Subcutaneous abdominal adipose tissue (tissue), 5 donors: ENCODE measurements at regions not wholly inside any gene's neighbourhood (a gene's known extent, or its start where the extent isn't known, plus 50 kb on each side); places are given as distances from the start of the nearest gene placed in this dataset.
"Not testable (repeated sequence)": the region's sequence is repeated elsewhere in the genome, so short reads cannot be mapped to it uniquely, and the experiment has no call there.

Experiments
- H3K27ac ChIP-seq: one replicate; pipeline ENCODE4 v1.7.0; 2013; ENCODE audit warnings: low read depth, mild to moderate bottlenecking, inconsistent platforms, low read length, moderate library complexity
- H3K27me3 ChIP-seq, 5 donors: one replicate each; pipeline ENCODE4 v1.7.0; 2013; ENCODE audit warnings: low read length in 5 of 5, inconsistent platforms in 1 of 5; ENCODE audit not compliant: control insufficient read depth in 5 of 5, insufficient read depth in 4 of 5
- H3K36me3 ChIP-seq, 5 donors: one replicate each; pipeline ENCODE4 v1.7.0; 2013; ENCODE audit warnings: low read length in 5 of 5; ENCODE audit not compliant: control insufficient read depth in 5 of 5, insufficient read depth in 5 of 5
- H3K4me1 ChIP-seq, 5 donors: one replicate each; pipeline ENCODE4 v1.7.0; 2013; ENCODE audit warnings: low read length in 5 of 5, mild to moderate bottlenecking in 3 of 5, moderate library complexity in 1 of 5; ENCODE audit not compliant: control insufficient read depth in 5 of 5, insufficient read depth in 5 of 5
- H3K4me3 ChIP-seq, 5 donors: one replicate each; pipeline ENCODE4 v1.7.0; 2013; ENCODE audit warnings: low read length in 5 of 5, low read depth in 1 of 5
- H3K9ac ChIP-seq, 5 donors: one replicate each; pipeline ENCODE4 v1.7.0; 2013; ENCODE audit warnings: low read length in 5 of 5, mild to moderate bottlenecking in 4 of 5, moderate library complexity in 3 of 5
- H3K9me3 ChIP-seq, 5 donors: one replicate each; pipeline ENCODE4 v1.7.0; 2013; ENCODE audit warnings: low read length in 5 of 5; ENCODE audit not compliant: control insufficient read depth in 5 of 5
- donor health status: healthy.
- donor health status: healthy.
- donor health status: healthy.
- donor health status: healthy.
- donor health status: healthy.

DNA sequence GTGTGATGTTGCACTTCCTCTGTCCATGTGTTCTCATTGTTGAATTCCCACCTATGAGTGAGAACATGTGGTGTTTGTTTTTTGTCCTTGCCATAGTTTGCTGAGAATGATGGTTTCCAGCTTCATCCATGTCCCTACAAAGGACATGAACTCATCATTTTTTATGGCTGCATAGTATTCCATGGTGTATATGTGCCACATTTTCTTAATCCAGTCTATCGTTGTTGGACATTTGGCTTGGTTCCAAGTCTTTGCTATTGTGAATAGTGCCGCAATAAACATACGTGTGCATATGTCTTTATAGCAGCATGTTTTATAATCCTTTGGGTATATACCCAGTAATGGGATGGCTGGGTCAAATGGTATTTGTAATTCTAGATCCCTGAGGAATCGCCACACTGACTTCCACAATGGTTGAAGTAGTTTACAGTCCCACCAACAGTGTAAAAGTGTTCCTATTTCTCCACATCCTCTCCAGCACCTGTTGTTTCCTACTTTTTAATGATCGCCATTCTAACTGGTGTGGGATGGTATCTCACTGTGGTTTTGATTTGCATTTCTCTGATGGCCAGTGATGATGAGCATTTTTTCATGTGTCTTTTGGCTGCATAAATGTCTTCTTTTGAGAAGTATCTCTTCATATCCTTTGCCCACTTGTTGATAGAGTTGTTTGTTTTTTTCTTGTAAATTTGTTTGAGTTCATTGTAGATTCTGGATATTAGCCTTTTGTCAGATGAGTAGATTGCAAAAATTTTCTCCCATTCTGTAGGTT is 463.6 kb downstream of the RPS6KC1 start:
- H3K9ac ChIP-seq, H3K4me1 ChIP-seq, H3K27ac ChIP-seq, H3K27me3 ChIP-seq, H3K36me3 ChIP-seq, H3K4me3 ChIP-seq, H3K9me3 ChIP-seq: not testable (repeated sequence)

DNA sequence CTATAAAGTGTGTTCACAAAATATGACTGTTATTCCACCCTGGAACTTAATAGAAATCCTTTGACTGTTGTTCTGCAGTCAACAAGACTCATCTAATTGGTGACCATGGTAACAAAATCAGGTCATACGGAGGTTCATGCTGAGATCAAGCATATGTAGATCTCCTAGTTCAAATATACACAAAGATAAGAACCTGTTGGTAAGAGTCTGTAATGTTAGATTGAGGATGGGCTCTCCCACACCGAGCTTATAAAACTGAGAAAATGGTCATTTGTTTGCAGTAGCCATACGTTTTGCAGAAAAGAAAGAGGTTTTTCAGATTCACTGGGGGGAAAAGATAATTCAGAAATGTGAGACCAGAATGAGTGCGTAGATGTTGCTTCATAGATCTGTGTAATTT is 468.1 kb downstream of the RPS6KC1 start:
- peaks cover 0 to 3% (median 0%) of the 10 kb centered on the region in 5 donors for H3K27me3 ChIP-seq
- H3K9me3 ChIP-seq, result peaks cover 0 to 5% (median 2%) of the 10 kb centered on the region in 5 donors
- no peaks in the 10 kb centered on the region for H3K36me3 ChIP-seq
- H3K9ac ChIP-seq, result no peak overlapping the region
- no peak overlapping the region for H3K27ac ChIP-seq
- H3K4me1 ChIP-seq, result no peaks in the 10 kb centered on the region
- no peak overlapping the region for H3K4me3 ChIP-seq

DNA sequence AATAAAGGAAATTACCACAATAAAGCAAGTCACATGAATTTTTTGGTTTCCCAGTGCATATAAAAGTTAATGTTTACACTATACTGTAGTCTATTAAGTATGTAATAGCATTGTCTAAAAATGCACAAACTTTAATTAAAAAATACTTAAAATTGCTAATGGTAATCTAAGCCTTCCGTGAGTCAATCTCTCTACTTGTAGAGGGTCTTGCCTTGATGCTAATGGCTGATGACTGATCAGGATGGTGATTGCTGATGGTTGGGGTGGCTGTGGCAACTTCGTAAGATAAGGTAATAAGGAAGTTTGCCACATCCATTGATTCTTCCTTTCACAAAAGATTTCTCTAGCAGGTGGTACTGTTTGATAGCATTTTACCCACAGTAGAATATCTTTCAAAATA is 466.6 kb upstream of the PROX1 start:
- Histone ChIP-seq H3K27me3 (peaks cover 0 to 3% (median 0%) of the 10 kb centered on the region in 5 donors), H3K9ac (no peak overlapping the region), H3K36me3 (no peaks in the 10 kb centered on the region), H3K27ac (no peak overlapping the region), H3K4me3 (no peak overlapping the region), H3K9me3 (peaks cover 0 to 5% (median 2%) of the 10 kb centered on the region in 5 donors), H3K4me1 (no peaks in the 10 kb centered on the region)

DNA sequence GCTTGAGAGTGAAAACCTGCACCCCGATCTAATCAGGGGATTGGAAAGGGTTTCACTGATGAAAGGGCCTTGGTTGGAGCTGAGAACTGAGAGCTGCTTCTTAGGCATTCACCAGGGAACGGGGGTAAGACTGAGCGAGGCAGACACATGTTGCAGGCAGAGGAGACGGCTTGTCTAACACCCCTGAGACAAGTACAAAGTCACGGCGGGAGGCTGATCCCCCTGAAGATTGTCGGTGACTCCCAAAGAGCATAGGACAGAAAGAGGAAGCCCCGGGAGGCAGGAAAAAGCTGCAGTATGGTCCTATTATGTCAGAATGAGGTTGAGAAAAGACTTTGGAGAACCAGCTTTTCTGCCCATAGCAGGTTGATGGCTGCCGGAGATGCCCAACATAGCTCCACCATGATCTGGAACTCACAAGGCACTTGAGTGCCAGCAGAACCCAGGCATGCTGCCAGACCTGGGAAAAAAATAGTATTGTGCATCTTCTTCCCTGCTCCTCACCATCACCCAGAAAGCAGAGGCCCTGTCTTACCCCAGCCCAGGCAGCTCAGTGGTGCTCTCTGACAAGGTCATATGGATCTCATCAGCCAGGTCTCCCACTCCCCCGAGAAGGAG is 463.9 kb upstream of the PROX1 start:
- Histone ChIP-seq H3K9me3 (peaks cover 0 to 5% (median 0%) of the 10 kb centered on the region in 5 donors), H3K27ac (no peak overlapping the region), H3K27me3 (peaks cover 0 to 3% (median 0%) of the 10 kb centered on the region in 5 donors), H3K4me1 (no peaks in the 10 kb centered on the region), H3K9ac (no peak overlapping the region), H3K36me3 (no peaks in the 10 kb centered on the region), H3K4me3 (no peak overlapping the region)

DNA sequence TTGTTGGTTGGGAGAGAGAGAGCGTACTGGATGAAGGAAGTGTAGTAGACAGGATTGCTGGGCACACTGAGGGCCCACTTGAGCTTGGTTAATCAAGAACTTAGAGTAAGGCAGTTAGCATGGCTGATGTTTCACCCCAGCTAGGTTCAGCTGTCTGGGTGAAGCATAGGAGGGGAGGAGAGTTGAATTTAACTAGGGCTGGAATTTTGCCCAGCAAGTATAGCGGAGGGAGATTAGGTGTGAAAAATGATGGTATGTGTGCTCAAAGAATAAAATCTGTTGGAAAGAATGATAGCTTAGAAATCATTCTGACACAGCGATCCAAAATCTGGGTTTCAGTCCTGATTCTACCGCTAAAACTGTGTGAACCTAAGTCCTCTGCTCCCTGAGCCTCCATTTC is 461.5 kb upstream of the PROX1 start:
- Histone ChIP-seq H3K4me1 (no peaks in the 10 kb centered on the region), H3K9me3 (peaks cover 0 to 5% (median 0%) of the 10 kb centered on the region in 5 donors), H3K27ac (no peak overlapping the region), H3K27me3 (peaks cover 0 to 3% (median 0%) of the 10 kb centered on the region in 5 donors), H3K4me3 (no peak overlapping the region), H3K36me3 (no peaks in the 10 kb centered on the region), H3K9ac (no peak overlapping the region)

DNA sequence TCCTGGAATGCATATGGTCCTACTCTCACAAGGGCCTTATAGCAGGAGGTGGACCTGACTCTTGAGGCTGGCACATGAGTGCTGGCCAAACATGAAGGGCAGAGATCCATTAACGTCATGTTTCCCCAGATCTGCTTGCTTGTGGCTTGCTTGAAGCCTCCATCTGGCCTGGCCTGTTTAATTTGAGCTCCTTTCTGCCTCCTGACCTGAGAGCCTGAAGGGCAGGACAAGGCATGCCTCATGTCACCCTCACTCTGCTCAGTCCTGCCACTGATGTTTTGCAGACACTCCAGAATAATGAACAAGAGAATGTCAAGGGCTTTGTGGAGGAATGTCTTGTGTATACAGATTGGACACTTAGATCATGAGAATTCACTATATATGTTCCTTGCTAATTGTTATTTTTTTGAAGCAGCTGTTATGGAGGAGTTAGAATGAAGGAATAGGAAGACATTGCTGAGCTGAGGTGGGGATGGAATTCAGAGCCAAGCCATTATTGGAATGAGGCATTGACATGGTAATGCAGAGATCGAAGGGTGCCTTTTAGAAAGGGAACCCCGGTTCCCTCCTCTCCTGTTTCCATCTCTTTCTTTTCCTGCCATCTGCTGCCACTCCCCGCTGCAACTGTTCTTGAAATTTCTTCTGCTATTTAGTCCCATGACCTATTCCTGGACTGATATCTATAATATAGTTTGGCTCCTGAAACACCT is 457.0 kb upstream of the PROX1 start:
- H3K27ac ChIP-seq, result no peak overlapping the region
- H3K27me3 ChIP-seq, result no peaks in the 10 kb centered on the region
- peaks cover 0 to 4% (median 0%) of the 10 kb centered on the region in 5 donors for H3K9me3 ChIP-seq
- no peak overlapping the region for H3K9ac ChIP-seq
- no peak overlapping the region for H3K4me3 ChIP-seq
- H3K36me3 ChIP-seq, result no peaks in the 10 kb centered on the region
- H3K4me1 ChIP-seq, result no peaks in the 10 kb centered on the region

DNA sequence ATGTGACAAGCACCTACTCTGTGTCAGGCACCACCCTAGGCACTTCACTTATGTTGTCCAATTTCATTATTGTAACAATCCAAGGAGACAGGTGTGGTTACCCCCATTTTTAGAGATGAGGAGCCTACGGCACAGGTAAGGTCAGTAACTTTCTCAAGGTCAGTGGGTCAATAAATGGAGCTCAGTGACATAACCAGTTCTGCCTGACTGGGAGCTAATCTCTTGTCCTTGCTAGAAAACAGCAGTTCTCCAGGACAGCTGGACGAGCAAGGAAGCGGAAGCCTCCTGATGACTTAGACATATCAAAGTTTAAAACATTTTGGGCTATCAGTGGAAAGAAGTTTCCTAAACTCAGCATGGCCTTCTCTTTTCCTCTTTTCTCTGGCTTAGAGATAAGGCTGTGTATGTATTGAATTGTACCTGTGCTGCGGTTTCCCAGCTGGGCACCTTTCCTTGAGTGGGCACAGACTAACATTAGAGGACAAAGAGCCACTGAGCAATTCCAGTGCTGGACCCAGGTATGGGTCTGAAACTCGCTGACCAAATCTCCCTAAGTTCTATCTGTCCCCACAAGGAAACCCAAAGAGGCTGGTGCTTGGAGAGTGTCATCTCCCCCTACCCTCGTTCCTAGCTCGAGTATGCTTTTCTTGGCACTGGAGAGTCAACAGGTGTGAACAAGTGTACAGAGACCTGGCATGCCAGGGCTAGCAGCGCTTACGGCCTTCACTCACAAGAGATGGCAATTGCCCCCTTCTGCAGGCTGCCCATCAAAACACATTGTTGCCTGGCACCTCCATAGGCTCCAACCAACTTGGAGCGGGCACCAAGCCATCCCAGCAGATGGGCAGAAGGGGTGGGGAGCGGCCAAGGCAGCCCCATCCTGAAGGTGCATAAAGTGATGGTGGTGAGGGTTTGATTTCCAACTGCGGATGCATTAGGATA is 456.1 kb upstream of the PROX1 start:
- H3K27ac ChIP-seq, result no peak overlapping the region
- H3K27me3 ChIP-seq, result no peaks in the 10 kb centered on the region
- H3K9ac ChIP-seq, result no peak overlapping the region
- H3K9me3 ChIP-seq, result peaks cover 0 to 4% (median 0%) of the 10 kb centered on the region in 5 donors
- H3K4me1 ChIP-seq, result no peaks in the 10 kb centered on the region
- no peaks in the 10 kb centered on the region for H3K36me3 ChIP-seq
- no peak overlapping the region for H3K4me3 ChIP-seq

DNA sequence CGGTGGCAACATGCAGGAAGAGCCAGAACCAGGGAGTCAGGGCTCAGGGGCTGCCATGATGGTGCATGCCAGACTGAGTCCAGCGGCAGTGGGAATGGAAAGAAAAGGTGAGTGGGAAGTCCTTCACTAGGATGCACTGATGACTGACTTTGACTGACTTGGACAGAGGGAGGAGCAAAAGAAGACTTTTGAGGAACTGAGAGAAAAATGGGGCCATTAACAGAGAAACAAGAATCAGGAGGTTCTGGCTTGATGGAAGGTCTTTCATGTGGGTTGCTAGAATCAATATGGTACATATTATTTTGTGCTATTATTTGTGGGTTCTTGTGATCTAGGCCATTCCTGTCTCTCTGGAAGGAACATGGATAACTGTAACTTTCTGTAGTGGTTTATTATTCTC is 454.6 kb upstream of the PROX1 start:
- Histone ChIP-seq H3K27ac (no peak overlapping the region), H3K4me1 (no peaks in the 10 kb centered on the region), H3K9me3 (peaks cover 0 to 4% (median 0%) of the 10 kb centered on the region in 5 donors), H3K9ac (no peak overlapping the region), H3K36me3 (no peaks in the 10 kb centered on the region), H3K27me3 (no peaks in the 10 kb centered on the region), H3K4me3 (no peak overlapping the region)

DNA sequence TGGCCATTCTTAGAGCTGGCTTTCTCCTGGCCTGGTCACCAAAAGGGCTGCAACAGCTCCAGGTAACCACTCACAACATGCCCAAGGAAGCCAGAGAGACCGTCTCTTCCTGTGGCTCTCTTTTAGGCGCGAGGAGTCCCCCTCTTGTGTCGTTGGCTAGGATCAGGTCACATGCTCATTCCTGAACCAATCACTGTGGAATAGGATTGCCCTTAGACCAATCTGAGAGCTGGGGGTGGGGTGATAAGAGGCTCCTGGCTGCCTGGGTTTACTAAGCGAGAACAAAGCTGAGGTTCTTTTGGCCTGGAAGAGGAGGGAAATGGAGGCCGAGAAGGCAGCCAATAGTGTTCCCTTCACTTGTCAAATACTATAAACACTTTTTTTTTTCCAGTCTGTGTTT is 452.1 kb upstream of the PROX1 start:
- Histone ChIP-seq H3K9ac (no peak overlapping the region), H3K4me3 (no peak overlapping the region), H3K27me3 (no peaks in the 10 kb centered on the region), H3K27ac (no peak overlapping the region), H3K4me1 (no peaks in the 10 kb centered on the region), H3K36me3 (no peaks in the 10 kb centered on the region), H3K9me3 (peaks cover 0 to 4% (median 0%) of the 10 kb centered on the region in 5 donors)
